A673 (cell line): ENCODE measurements at regions not wholly inside any gene's neighbourhood (a gene's known extent, or its start where the extent isn't known, plus 50 kb on each side); places are given as distances from the start of the nearest gene placed in this dataset.

ENCODE experiments used
- BruUV-seq: library from RNA; stranded (reverse); fragments of 400-500 nt; replicated peaks from 2 replicates; lab custom pipeline; 2021; lab: Mats Ljungman, UMichigan
- CTCF ChIA-PET: fragments of 300-600 bp; sonication (Branson Sonifier 250); formaldehyde crosslinking; loops from one replicate; lab custom pipeline; 2022; ENCODE audit warnings: antibody characterized with exemption; lab: Charles Lee
- POLR2A ChIA-PET: fragments of 300-600 bp; sonication (Branson Sonifier 250); formaldehyde crosslinking; loops from one replicate; lab custom pipeline; 2022; ENCODE audit warnings: antibody characterized with exemption; ENCODE audit not compliant: low non-redundant PET; lab: Charles Lee
- DNase-seq: peaks from one replicate; pipeline ENCODE4 v3.0.0-alpha.2; 2015; ENCODE audit warnings: low spot score
- H3K27ac ChIP-seq: fragments of 200-600 bp; sonication (generic); 2 replicates; pipeline ENCODE4 v1.5.1; 2016; ENCODE audit warnings: mixed run types, low read depth, mild to moderate bottlenecking, mixed read lengths, antibody characterized with exemption, low read length; ENCODE audit not compliant: poor library complexity, severe bottlenecking
- H3K27me3 ChIP-seq: fragments of 200-600 bp; sonication (generic); replicated peaks from 2 replicates; pipeline ENCODE4 v1.6.1; 2017; ENCODE audit warnings: mixed run types, low read depth, mild to moderate bottlenecking, mixed read lengths, antibody characterized with exemption, low read length; ENCODE audit not compliant: insufficient read depth, poor library complexity
- H3K36me3 ChIP-seq: fragments of 200-600 bp; sonication (generic); 2 replicates; pipeline ENCODE4 v1.6.1; 2016; ENCODE audit warnings: mixed run types, mild to moderate bottlenecking, mixed read lengths, antibody characterized with exemption, low read length; ENCODE audit not compliant: insufficient read depth, poor library complexity, severe bottlenecking
- H3K4me1 ChIP-seq: fragments of 200-600 bp; sonication (generic); 2 replicates; pipeline ENCODE4 v1.6.1; 2017; ENCODE audit warnings: mixed run types, mild to moderate bottlenecking, mixed read lengths, antibody characterized with exemption, low read length; ENCODE audit not compliant: insufficient read depth, poor library complexity, severe bottlenecking
- H3K4me3 ChIP-seq: fragments of 200-600 bp; sonication (generic); 2 replicates; pipeline ENCODE4 v1.5.1; 2016; ENCODE audit warnings: low read depth, mixed run types, mild to moderate bottlenecking, mixed read lengths, low read length; ENCODE audit not compliant: poor library complexity, severe bottlenecking
- H3K9me3 ChIP-seq: fragments of 200-600 bp; sonication (generic); 2 replicates; pipeline ENCODE4 v1.6.1; 2016; ENCODE audit warnings: mixed run types, low read depth, mild to moderate bottlenecking, mixed read lengths, antibody characterized with exemption, low read length; ENCODE audit not compliant: poor library complexity, severe bottlenecking
- CTCF ChIP-seq: fragments of 300-800, 200-600 bp; sonication (generic); conservative IDR thresholded peaks from 2 replicates; pipeline ENCODE4 v1.5.1; 2017; ENCODE audit warnings: low read depth, mild to moderate bottlenecking, antibody characterized with exemption, low read length, moderate library complexity, mixed read lengths
- EZH2 ChIP-seq: fragments of 200-600 bp; sonication (generic); IDR thresholded peaks from 2 replicates; pipeline ENCODE4 v1.6.1; 2017; ENCODE audit warnings: borderline replicate concordance, low read depth, mild to moderate bottlenecking, mixed read lengths, antibody characterized with exemption, low read length; ENCODE audit not compliant: poor library complexity, severe bottlenecking
- intact Hi-C: fragments of 100-400 bp; cut with micrococcal nuclease; formaldehyde crosslinking; loops from one replicate; pipeline ENCODE4 v1.10.0; 2022; ENCODE audit not compliant: unreplicated experiment

GRCh38 chr22:47236718-47237117 lies 474.3 kb downstream of the TBC1D22A start:
- POLR2A ChIA-PET, result no interaction called here
- CTCF ChIA-PET, result no interaction called here
- no TSS peak for BruUV-seq
- H3K27ac ChIP-seq, result no peak overlapping the region
- peaks cover 32% of the 10 kb centered on the region for H3K27me3 ChIP-seq
- TF ChIP-seq CTCF, result no peak
- no peak for TF ChIP-seq EZH2
- no peak overlapping the region for H3K4me3 ChIP-seq
- H3K4me1 ChIP-seq, result no peaks in the 10 kb centered on the region
- H3K9me3 ChIP-seq, result no peaks in the 10 kb centered on the region
- DNase-seq, result no peak
- intact Hi-C loops, result no loop called here
- no peaks in the 10 kb centered on the region for H3K36me3 ChIP-seq

GRCh38 chr22:47236161-47236560 lies 473.7 kb downstream of the TBC1D22A start:
- Histone ChIP-seq H3K36me3 (no peaks in the 10 kb centered on the region), H3K27me3 (peaks cover 26% of the 10 kb centered on the region), H3K4me3 (no peak overlapping the region), H3K27ac (no peak overlapping the region), H3K9me3 (no peaks in the 10 kb centered on the region), H3K4me1 (no peaks in the 10 kb centered on the region)
- intact Hi-C loops, result no loop called here
- ChIA-PET POLR2A (no interaction called here), CTCF (no interaction called here)
- no TSS peak for BruUV-seq
- DNase-seq, result no peak
- TF ChIP-seq EZH2, result no peak
- no peak for TF ChIP-seq CTCF

GRCh38 chr22:47233316-47234243 lies 471.1 kb downstream of the TBC1D22A start:
- H3K27ac ChIP-seq, result no peak overlapping the region
- no peak for DNase-seq
- ChIA-PET CTCF (no interaction called here), POLR2A (no interaction called here)
- intact Hi-C loops, result no loop called here
- TF ChIP-seq EZH2 (no peak), CTCF (no peak)
- no TSS peak for BruUV-seq
- peaks cover under 1% of the 10 kb centered on the region for H3K27me3 ChIP-seq
- H3K4me1 ChIP-seq, result no peaks in the 10 kb centered on the region
- no peak overlapping the region for H3K4me3 ChIP-seq
- no peaks in the 10 kb centered on the region for H3K9me3 ChIP-seq
- no peaks in the 10 kb centered on the region for H3K36me3 ChIP-seq
